HFF-Myc (cell line): ENCODE measurements at regions not wholly inside any gene's neighbourhood (a gene's known extent, or its start where the extent isn't known, plus 50 kb on each side); places are given as distances from the start of the nearest gene placed in this dataset.

Experiments
- DNase-seq: peaks from one replicate; pipeline ENCODE4 v3.0.0-alpha.2; 2011; ENCODE audit warnings: low read depth; ENCODE audit errors: extremely low read depth
- H3K4me3 ChIP-seq: replicated peaks from 2 replicates; pipeline ENCODE4 v1.5.1; 2011; ENCODE audit warnings: low read depth, mild to moderate bottlenecking, control low read depth, low read length
- TF ChIP-seq, protein P1 (sequence below): IDR thresholded peaks from 2 replicates; pipeline ENCODE4 v1.5.1; 2012; ENCODE audit warnings: mild to moderate bottlenecking, low read depth, low read length, control low read depth; ENCODE audit errors: missing control alignments

DNA sequence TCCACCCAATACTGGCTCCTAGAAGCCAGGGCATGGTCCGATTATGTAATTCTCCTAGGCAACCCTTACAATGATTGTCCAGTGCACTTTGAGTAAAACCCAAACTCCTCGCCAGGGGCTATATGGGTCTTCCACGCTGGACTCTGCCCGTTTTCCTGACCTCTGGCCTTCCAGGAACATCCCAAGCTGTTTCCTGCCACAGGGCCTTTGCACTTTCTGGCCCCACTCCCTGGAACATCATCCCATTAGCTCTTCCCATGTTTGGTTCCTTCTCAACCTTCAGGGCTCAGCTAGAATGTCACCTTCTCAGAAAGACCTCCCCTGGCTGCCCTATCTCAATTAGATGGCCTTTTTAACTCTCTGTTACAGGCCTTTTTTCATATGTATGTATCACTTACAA is 85.4 kb downstream of the IRF2BPL start:
- TF ChIP-seq, protein P1, sequence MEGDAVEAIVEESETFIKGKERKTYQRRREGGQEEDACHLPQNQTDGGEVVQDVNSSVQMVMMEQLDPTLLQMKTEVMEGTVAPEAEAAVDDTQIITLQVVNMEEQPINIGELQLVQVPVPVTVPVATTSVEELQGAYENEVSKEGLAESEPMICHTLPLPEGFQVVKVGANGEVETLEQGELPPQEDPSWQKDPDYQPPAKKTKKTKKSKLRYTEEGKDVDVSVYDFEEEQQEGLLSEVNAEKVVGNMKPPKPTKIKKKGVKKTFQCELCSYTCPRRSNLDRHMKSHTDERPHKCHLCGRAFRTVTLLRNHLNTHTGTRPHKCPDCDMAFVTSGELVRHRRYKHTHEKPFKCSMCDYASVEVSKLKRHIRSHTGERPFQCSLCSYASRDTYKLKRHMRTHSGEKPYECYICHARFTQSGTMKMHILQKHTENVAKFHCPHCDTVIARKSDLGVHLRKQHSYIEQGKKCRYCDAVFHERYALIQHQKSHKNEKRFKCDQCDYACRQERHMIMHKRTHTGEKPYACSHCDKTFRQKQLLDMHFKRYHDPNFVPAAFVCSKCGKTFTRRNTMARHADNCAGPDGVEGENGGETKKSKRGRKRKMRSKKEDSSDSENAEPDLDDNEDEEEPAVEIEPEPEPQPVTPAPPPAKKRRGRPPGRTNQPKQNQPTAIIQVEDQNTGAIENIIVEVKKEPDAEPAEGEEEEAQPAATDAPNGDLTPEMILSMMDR, result no peak
- no peak for DNase-seq
- no peak overlapping the region for H3K4me3 ChIP-seq

DNA sequence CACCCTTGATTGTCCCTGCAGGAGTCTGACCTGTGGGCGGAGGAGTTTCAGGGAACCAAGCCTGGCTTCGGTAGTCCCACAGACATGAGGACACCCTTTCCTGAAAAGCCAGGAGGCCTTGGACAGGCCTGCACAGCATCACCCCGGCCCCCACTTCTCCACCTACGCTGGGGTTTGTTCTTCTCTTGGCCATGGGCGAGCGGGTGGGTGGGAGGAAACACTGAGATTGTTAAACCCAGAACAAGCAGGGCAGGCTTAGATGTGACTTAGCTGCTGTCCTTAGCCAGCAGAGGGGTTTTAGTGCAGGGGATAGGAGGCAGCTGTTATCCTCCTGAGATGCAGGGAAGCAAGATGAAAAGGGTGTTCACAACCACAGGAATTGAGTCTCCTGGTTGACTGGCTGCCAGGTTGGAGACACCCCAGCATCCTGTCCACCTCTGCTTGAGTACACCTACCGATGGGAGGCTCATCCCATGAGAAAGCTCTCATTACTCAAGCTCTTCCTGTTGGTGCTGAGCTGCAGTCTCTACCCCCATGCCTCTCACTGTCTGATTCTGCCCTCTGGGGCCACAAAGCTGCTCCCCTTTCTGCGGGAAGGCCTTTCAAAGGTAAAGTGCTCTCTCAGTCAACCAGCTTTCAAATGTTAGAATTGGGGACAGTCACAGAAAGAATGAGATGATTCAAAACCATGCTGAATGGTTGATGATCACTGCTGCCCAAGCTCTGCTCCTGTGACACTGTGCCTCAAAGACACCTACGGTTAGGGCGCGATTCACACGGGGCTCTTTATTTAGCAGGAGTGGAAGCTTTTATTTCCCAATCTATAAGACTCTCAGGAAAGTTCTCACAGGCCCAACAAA is 86.3 kb downstream of the IRF2BPL start:
- DNase-seq, result no peak
- H3K4me3 ChIP-seq, result no peak overlapping the region
- TF ChIP-seq, protein P1, result no peak

DNA sequence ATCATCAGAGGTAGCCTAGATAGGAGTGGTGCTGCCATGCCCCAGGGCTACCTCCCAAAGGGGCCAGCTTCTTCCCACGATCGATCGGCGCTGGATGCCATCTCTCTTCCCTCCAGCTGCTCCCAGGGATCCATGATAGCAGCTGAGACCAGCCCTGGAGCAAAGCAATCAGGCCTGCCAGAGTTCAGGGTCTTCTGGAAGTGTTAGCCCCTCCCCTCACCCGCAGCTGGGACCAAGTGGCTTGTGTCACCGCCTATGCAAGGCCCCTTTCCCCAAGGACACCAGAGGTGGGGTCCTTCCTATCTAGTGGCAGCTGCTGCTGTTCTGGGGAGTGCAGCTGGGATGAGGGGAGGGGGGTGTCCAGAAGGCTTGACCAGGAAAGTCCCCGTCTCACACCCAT is 87.0 kb downstream of the IRF2BPL start:
- no peak overlapping the region for H3K4me3 ChIP-seq
- no peak for DNase-seq
- TF ChIP-seq, protein P1, result no peak

DNA sequence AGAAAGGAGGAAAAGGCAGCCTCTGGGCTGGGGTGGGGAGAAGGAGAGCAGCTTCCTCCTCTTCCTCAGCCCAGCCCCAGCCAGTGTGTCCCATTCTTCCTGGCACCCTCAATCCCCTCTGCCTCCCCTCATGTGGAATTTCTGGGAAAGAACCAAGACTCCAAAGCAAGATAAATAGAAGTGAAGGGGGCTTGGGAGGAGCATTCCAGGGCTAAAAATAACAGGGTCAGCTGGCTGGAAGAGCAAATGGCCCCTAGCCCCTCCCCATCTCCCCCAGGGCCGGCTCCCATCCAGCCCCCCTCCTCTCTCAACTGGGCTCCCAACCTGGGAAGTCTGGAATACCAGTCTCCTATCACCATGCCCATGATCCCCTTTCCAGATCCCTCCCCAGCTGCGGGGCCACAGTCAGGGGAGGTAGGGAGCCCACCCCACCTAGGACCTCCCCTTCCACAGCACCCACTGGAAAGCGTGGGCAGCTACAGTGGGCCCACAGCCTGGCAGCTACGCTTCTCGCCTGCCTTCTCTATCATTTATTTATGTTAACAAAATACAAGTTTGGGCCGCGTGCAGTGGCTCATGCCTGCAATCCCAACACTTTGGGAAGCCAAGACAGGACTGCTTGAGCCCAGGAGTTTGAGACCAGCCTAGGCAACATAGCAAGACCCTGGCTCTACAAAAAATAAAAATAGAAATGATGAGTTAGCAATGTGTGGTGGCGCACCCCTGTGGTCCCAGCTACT is 88.3 kb downstream of the IRF2BPL start:
- TF ChIP-seq, protein P1, result no peak
- H3K4me3 ChIP-seq, result no peak overlapping the region
- no peak for DNase-seq

DNA sequence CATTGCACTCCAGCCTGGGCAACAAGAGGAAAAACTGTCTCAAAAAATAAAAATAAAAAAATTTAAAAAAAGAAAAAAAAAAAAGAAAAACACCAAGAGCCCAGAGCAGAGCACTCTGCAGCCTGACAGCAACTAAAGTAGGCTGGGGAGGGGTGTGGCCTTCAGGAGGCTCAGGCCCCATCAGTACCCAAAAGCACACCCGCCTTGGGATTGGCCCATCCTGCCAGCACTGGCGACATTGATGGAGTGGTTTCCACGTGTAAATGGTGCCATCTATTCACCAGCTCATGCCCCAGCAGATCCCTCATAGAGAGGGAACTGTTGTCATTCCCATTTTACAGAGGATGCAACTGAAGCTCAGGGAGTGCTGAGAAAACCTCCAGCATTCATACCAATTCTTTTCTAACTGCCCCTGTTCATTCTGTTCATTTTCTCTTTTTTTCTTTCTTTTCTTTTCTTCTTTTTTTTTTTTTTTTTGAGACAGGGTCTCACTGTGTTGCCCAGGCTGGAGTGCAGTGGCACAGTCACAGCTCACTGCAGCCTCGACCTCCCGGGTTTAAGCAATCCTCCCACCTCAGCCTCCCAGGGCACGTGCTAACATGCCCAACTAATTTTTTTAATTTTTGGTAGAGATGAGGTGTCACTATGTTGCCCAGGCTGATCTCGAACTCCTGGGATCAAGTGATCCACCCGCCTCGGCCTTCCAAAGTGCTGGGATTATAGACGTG is 89.3 kb downstream of the IRF2BPL start:
- no peak for DNase-seq
- TF ChIP-seq, protein P1, result no peak
- H3K4me3 ChIP-seq, result no peak overlapping the region

DNA sequence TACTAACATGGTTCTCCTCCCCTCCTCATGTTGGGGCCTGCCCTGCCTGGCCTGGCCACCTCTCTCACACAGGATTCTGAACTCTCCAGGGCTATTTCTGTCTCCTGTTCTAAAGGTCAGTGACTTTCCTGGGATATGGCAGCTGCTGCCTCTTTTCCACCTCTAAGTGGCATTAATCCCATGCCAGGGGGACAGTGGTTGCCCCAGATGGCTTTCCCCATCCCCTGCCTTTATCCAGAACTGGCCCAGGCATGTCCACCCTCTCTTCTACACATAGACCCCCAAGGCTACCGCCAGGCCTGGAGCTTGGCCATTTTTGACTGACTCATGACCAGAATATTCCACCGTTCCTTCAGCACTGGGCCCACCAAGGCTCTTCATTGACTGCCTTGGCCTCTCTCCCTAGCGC is 90.4 kb downstream of the IRF2BPL start:
- TF ChIP-seq, protein P1, result no peak
- no peak for DNase-seq
- no peak overlapping the region for H3K4me3 ChIP-seq
